ENCODE measurements at regions not wholly inside any gene's neighbourhood (a gene's known extent, or its start where the extent isn't known, plus 50 kb on each side); places are given as distances from the start of the nearest gene placed in this dataset.

GRCh38 chr17:6297960-6298359, 137.0 kb downstream of the AIPL1 start:
- H3K4me3 ChIP-seq (replicated peaks; ENCODE audit: low read depth, low read length), result no peak overlapping the region
- TF ChIP-seq CTCF (IDR thresholded peaks at IDR 0.05; ENCODE audit: low read length, missing control alignments), result no peak
- no peak for DNase-seq (ENCODE audit: low read depth)

- H3K4me3 ChIP-seq (replicated peaks; ENCODE audit: low read depth, low read length), result no peak overlapping the region
- DNase-seq (ENCODE audit: low read depth), result no peak
- no peak for TF ChIP-seq CTCF (IDR thresholded peaks at IDR 0.05; ENCODE audit: low read length, missing control alignments)
These were observed 137.8 kb downstream of the AIPL1 start for GRCh38 chr17:6297119-6297518.

GRCh38 chr17:6290488-6291196, 144.3 kb downstream of the AIPL1 start:
- no peak overlapping the region for H3K4me3 ChIP-seq (replicated peaks; ENCODE audit: low read depth, low read length)
- DNase-seq (ENCODE audit: low read depth), result no peak
- TF ChIP-seq CTCF (IDR thresholded peaks at IDR 0.05; ENCODE audit: low read length, missing control alignments), result no peak

- no peak for TF ChIP-seq CTCF (IDR thresholded peaks at IDR 0.05; ENCODE audit: low read length, missing control alignments)
- no peak for DNase-seq (ENCODE audit: low read depth)
- no peak overlapping the region for H3K4me3 ChIP-seq (replicated peaks; ENCODE audit: low read depth, low read length)
These were observed 148.7 kb downstream of the AIPL1 start for GRCh38 chr17:6286233-6286632.

- TF ChIP-seq CTCF (IDR thresholded peaks at IDR 0.05; ENCODE audit: low read length, missing control alignments), result no peak
- H3K4me3 ChIP-seq (replicated peaks; ENCODE audit: low read depth, low read length), result no peak overlapping the region
- DNase-seq (ENCODE audit: low read depth), result no peak
These were observed 149.4 kb downstream of the AIPL1 start for GRCh38 chr17:6285486-6285885.

GRCh38 chr17:6279659-6280058, 155.3 kb downstream of the AIPL1 start:
- TF ChIP-seq CTCF (IDR thresholded peaks at IDR 0.05; ENCODE audit: low read length, missing control alignments), result no peak
- DNase-seq (ENCODE audit: low read depth), result no peak

GRCh38 chr17:6278376-6278775, 156.5 kb downstream of the AIPL1 start:
- DNase-seq (ENCODE audit: low read depth), result no peak
- no peak for TF ChIP-seq CTCF (IDR thresholded peaks at IDR 0.05; ENCODE audit: low read length, missing control alignments)
- H3K4me3 ChIP-seq (replicated peaks; ENCODE audit: low read depth, low read length), result no peak overlapping the region

More at GRCh38 chr17:6279659-6280058, 155.3 kb downstream of the AIPL1 start:
- no peak overlapping the region for H3K4me3 ChIP-seq (replicated peaks; ENCODE audit: low read depth, low read length)
